GM23338 (cell line): ENCODE measurements at regions not wholly inside any gene's neighbourhood (a gene's known extent, or its start where the extent isn't known, plus 50 kb on each side); places are given as distances from the start of the nearest gene placed in this dataset.

ENCODE experiments used
- ATAC-seq: fragments of 200-7000 bp; cut with Tn5 transposase; 3 replicates; pipeline ENCODE4 v1.9.1; 2020
- DNase-seq: peaks from one replicate; pipeline ENCODE4 v3.0.0-alpha.2; 2015; ENCODE audit warnings: low spot score
- H2AFZ ChIP-seq: fragments of 200-600 bp; sonication (generic); 2 replicates; pipeline ENCODE4 v1.8.0; 2016; ENCODE audit warnings: antibody characterized with exemption, mild to moderate bottlenecking, moderate library complexity
- H3F3A ChIP-seq: fragments of 200-600 bp; sonication (generic); replicated peaks from 2 replicates; pipeline ENCODE4 v1.8.0; 2017; ENCODE audit warnings: antibody characterized with exemption, mixed run types, low read depth
- H3K27ac ChIP-seq: fragments of 200-600 bp; sonication (generic); 2 replicates; pipeline ENCODE4 v1.6.1; 2016; ENCODE audit warnings: low read depth
- H3K27me3 ChIP-seq: fragments of 200-600 bp; sonication (generic); 2 replicates; pipeline ENCODE4 v1.8.0; 2016; ENCODE audit warnings: mild to moderate bottlenecking, mixed run types, moderate library complexity; ENCODE audit not compliant: insufficient read depth
- H3K36me3 ChIP-seq: fragments of 200-600 bp; sonication (generic); 2 replicates; pipeline ENCODE4 v1.8.0; 2016; ENCODE audit warnings: mild to moderate bottlenecking; ENCODE audit not compliant: insufficient read depth
- H3K4me1 ChIP-seq: fragments of 200-600 bp; sonication (generic); 2 replicates; pipeline ENCODE4 v1.8.0; 2016; ENCODE audit warnings: mild to moderate bottlenecking, moderate library complexity; ENCODE audit not compliant: insufficient read depth
- H3K4me2 ChIP-seq: fragments of 200-600 bp; sonication (generic); 2 replicates; pipeline ENCODE4 v1.7.1; 2017; ENCODE audit warnings: mixed run types
- H3K4me3 ChIP-seq: fragments of 200-600 bp; sonication (generic); 2 replicates; pipeline ENCODE4 v1.6.1; 2016; ENCODE audit warnings: mixed run types
- H3K79me2 ChIP-seq: fragments of 200-600 bp; sonication (generic); replicated peaks from 2 replicates; pipeline ENCODE4 v1.8.0; 2017; ENCODE audit warnings: mild to moderate bottlenecking; ENCODE audit not compliant: insufficient read depth
- H3K9me2 ChIP-seq: fragments of 200-600 bp; sonication (generic); 2 replicates; pipeline ENCODE4 v1.8.0; 2017; ENCODE audit not compliant: insufficient read depth
- H4K20me1 ChIP-seq: fragments of 200-600 bp; sonication (generic); replicated peaks from 2 replicates; pipeline ENCODE4 v1.8.0; 2017; ENCODE audit warnings: mild to moderate bottlenecking; ENCODE audit not compliant: insufficient read depth
- H3K27ac Mint-ChIP-seq: 2 replicates; pipeline ENCODE4 v1.8.0; 2020; ENCODE audit warnings: inconsistent platforms, mild to moderate bottlenecking, moderate library complexity, mixed read lengths
- H3K27me3 Mint-ChIP-seq: 3 replicates; pipeline ENCODE4 v1.8.0; 2022; ENCODE audit warnings: low read depth, mild to moderate bottlenecking, moderate library complexity, mixed read lengths, inconsistent platforms; ENCODE audit not compliant: insufficient read depth, poor library complexity
- H3K36me3 Mint-ChIP-seq: 3 replicates; pipeline ENCODE4 v1.8.0; 2021; ENCODE audit warnings: low read depth, mild to moderate bottlenecking, inconsistent platforms, moderate library complexity, mixed read lengths
- H3K4me1 Mint-ChIP-seq: 3 replicates; pipeline ENCODE4 v1.8.0; 2020; ENCODE audit warnings: mild to moderate bottlenecking, inconsistent platforms, mixed read lengths
- H3K4me3 Mint-ChIP-seq: 3 replicates; pipeline ENCODE4 v1.8.0; 2021; ENCODE audit warnings: moderate library complexity, mild to moderate bottlenecking, inconsistent platforms, mixed read lengths
- H3K9me3 Mint-ChIP-seq: 3 replicates; pipeline ENCODE4 v1.8.0; 2020; ENCODE audit warnings: moderate library complexity, mild to moderate bottlenecking, inconsistent platforms, mixed read lengths
- CREB1 ChIP-seq: fragments of 250-450 bp; sonication (Bioruptor Pico); IDR thresholded peaks from 2 replicates; pipeline ENCODE4 v1.5.0; 2020; ENCODE audit warnings: low read depth, mild to moderate bottlenecking, moderate library complexity
- ETS1 ChIP-seq: IDR thresholded peaks from 2 replicates; pipeline ENCODE4 v1.6.1; 2016; ENCODE audit warnings: antibody characterized with exemption
- EZH2 ChIP-seq: fragments of 200-600 bp; sonication (generic); IDR thresholded peaks from one replicate; pipeline ENCODE4 v1.8.0; 2017; ENCODE audit warnings: antibody characterized with exemption, mild to moderate bottlenecking, low read depth; ENCODE audit not compliant: unreplicated experiment
- EZH2phosphoT487 ChIP-seq: fragments of 200-600 bp; sonication (generic); IDR thresholded peaks from one replicate; pipeline ENCODE4 v1.8.1; 2018; ENCODE audit warnings: antibody characterized with exemption; ENCODE audit not compliant: unreplicated experiment
- POLR2AphosphoS5 ChIP-seq: IDR thresholded peaks from 2 replicates; pipeline ENCODE4 v1.6.1; 2016; ENCODE audit warnings: antibody characterized with exemption, low read depth
- STAT1 ChIP-seq: IDR thresholded peaks from one replicate; pipeline ENCODE4 v1.6.1; 2016; ENCODE audit warnings: antibody characterized with exemption; ENCODE audit not compliant: unreplicated experiment
- ZNF114 ChIP-seq: fragments of 250-450 bp; sonication (Bioruptor Pico); IDR thresholded peaks from 2 replicates; pipeline ENCODE4 v1.5.0; 2020; ENCODE audit warnings: mild to moderate bottlenecking, moderate library complexity
- TF ChIP-seq, protein P1 (sequence below), 2 experiments: fragments of 200-600 bp in 1 of 2; sonication (generic) in 1 of 2; conservative IDR thresholded peaks; 2 replicates each; pipeline versions ENCODE4 v1.5.1 to v1.6.1; 2016 to 2017; ENCODE audit warnings: antibody characterized with exemption in 2 of 2, low read depth in 2 of 2, mild to moderate bottlenecking in 2 of 2, moderate library complexity in 1 of 2
- TF ChIP-seq, protein P2 (sequence below): fragments of 250-450 bp; sonication (Bioruptor Pico); IDR thresholded peaks from 2 replicates; pipeline ENCODE4 v1.5.0; 2020; ENCODE audit warnings: mild to moderate bottlenecking, moderate library complexity

- Histone ChIP-seq H3K27me3 (no peaks in the 10 kb centered on the region), H2AFZ (no peak overlapping the region), H3K27ac (no peak overlapping the region), H4K20me1 (no peaks in the 10 kb centered on the region), H3K4me2 (no peak overlapping the region), H3K79me2 (no peaks in the 10 kb centered on the region), H3K36me3 (no peaks in the 10 kb centered on the region), H3K4me1 (peaks cover 6% of the 10 kb centered on the region; the same call in 1 of the 2 replicates), H3K4me3 (no peak overlapping the region), H3F3A (no peaks in the 10 kb centered on the region), H3K9me2 (no peaks in the 10 kb centered on the region; the same call in none of the 2 replicates)
- Mint-ChIP-seq H3K4me1 (peaks cover 5% of the 10 kb centered on the region), H3K27ac (no peak overlapping the region), H3K27me3 (no peaks in the 10 kb centered on the region), H3K9me3 (no peaks in the 10 kb centered on the region), H3K4me3 (no peak overlapping the region), H3K36me3 (no peaks in the 10 kb centered on the region)
- ATAC-seq (no peak), DNase-seq (no peak)
- TF ChIP-seq CREB1 (CRISPR knock-in tag) (no peak), EZH2 (no peak), ETS1 (no peak)
These were observed 511.7 kb downstream of the AGTPBP1 start for GRCh38 chr9:85230081-85230480.

- Histone ChIP-seq H3K79me2 (no peaks in the 10 kb centered on the region), H3K4me1 (peaks cover 6% of the 10 kb centered on the region; the same call in 1 of the 2 replicates), H3K4me3 (no peak overlapping the region), H4K20me1 (no peaks in the 10 kb centered on the region), H3K27me3 (no peaks in the 10 kb centered on the region), H3K4me2 (no peak overlapping the region), H3F3A (no peaks in the 10 kb centered on the region), H3K27ac (no peak overlapping the region), H2AFZ (no peak overlapping the region), H3K36me3 (no peaks in the 10 kb centered on the region), H3K9me2 (no peaks in the 10 kb centered on the region; the same call in 1 of the 2 replicates)
- Mint-ChIP-seq H3K9me3 (no peaks in the 10 kb centered on the region), H3K27ac (no peak overlapping the region), H3K27me3 (no peaks in the 10 kb centered on the region), H3K4me1 (peaks cover 5% of the 10 kb centered on the region), H3K36me3 (no peaks in the 10 kb centered on the region), H3K4me3 (no peak overlapping the region)
- DNase-seq, result no peak
- ATAC-seq, result no peak
- TF ChIP-seq, protein P1, sequence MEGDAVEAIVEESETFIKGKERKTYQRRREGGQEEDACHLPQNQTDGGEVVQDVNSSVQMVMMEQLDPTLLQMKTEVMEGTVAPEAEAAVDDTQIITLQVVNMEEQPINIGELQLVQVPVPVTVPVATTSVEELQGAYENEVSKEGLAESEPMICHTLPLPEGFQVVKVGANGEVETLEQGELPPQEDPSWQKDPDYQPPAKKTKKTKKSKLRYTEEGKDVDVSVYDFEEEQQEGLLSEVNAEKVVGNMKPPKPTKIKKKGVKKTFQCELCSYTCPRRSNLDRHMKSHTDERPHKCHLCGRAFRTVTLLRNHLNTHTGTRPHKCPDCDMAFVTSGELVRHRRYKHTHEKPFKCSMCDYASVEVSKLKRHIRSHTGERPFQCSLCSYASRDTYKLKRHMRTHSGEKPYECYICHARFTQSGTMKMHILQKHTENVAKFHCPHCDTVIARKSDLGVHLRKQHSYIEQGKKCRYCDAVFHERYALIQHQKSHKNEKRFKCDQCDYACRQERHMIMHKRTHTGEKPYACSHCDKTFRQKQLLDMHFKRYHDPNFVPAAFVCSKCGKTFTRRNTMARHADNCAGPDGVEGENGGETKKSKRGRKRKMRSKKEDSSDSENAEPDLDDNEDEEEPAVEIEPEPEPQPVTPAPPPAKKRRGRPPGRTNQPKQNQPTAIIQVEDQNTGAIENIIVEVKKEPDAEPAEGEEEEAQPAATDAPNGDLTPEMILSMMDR (conservative IDR thresholded peaks at IDR 0.05; ENCODE audit: low read depth in 2 of 2), result no peak
- TF ChIP-seq, protein P2, sequence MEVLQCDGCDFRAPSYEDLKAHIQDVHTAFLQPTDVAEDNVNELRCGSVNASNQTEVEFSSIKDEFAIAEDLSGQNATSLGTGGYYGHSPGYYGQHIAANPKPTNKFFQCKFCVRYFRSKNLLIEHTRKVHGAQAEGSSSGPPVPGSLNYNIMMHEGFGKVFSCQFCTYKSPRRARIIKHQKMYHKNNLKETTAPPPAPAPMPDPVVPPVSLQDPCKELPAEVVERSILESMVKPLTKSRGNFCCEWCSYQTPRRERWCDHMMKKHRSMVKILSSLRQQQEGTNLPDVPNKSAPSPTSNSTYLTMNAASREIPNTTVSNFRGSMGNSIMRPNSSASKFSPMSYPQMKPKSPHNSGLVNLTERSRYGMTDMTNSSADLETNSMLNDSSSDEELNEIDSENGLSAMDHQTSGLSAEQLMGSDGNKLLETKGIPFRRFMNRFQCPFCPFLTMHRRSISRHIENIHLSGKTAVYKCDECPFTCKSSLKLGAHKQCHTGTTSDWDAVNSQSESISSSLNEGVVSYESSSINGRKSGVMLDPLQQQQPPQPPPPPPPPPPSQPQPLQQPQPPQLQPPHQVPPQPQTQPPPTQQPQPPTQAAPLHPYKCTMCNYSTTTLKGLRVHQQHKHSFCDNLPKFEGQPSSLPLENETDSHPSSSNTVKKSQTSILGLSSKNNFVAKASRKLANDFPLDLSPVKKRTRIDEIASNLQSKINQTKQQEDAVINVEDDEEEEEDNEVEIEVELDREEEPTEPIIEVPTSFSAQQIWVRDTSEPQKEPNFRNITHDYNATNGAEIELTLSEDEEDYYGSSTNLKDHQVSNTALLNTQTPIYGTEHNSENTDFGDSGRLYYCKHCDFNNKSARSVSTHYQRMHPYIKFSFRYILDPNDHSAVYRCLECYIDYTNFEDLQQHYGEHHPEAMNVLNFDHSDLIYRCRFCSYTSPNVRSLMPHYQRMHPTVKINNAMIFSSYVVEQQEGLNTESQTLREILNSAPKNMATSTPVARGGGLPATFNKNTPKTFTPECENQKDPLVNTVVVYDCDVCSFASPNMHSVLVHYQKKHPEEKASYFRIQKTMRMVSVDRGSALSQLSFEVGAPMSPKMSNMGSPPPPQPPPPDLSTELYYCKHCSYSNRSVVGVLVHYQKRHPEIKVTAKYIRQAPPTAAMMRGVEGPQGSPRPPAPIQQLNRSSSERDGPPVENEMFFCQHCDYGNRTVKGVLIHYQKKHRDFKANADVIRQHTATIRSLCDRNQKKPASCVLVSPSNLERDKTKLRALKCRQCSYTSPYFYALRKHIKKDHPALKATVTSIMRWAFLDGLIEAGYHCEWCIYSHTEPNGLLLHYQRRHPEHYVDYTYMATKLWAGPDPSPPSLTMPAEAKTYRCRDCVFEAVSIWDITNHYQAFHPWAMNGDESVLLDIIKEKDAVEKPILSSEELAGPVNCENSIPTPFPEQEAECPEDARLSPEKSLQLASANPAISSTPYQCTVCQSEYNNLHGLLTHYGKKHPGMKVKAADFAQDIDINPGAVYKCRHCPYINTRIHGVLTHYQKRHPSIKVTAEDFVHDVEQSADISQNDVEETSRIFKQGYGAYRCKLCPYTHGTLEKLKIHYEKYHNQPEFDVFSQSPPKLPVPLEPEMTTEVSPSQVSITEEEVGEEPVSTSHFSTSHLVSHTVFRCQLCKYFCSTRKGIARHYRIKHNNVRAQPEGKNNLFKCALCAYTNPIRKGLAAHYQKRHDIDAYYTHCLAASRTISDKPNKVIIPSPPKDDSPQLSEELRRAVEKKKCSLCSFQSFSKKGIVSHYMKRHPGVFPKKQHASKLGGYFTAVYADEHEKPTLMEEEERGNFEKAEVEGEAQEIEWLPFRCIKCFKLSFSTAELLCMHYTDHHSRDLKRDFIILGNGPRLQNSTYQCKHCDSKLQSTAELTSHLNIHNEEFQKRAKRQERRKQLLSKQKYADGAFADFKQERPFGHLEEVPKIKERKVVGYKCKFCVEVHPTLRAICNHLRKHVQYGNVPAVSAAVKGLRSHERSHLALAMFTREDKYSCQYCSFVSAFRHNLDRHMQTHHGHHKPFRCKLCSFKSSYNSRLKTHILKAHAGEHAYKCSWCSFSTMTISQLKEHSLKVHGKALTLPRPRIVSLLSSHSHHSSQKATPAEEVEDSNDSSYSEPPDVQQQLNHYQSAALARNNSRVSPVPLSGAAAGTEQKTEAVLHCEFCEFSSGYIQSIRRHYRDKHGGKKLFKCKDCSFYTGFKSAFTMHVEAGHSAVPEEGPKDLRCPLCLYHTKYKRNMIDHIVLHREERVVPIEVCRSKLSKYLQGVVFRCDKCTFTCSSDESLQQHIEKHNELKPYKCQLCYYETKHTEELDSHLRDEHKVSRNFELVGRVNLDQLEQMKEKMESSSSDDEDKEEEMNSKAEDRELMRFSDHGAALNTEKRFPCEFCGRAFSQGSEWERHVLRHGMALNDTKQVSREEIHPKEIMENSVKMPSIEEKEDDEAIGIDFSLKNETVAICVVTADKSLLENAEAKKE (CRISPR knock-in tag), result no peak
- TF ChIP-seq ZNF114 (CRISPR knock-in tag) (no peak), STAT1 (no peak), POLR2AphosphoS5 (no peak), EZH2 (no peak), ETS1 (no peak), EZH2phosphoT487 (no peak)
These were observed 513.5 kb downstream of the AGTPBP1 start for GRCh38 chr9:85228111-85228855.
